ENCODE measurements at regions not wholly inside any gene's neighbourhood (a gene's known extent, or its start where the extent isn't known, plus 50 kb on each side); places are given as distances from the start of the nearest gene placed in this dataset.

GRCh38 chr15:96092186-96092585, 238.3 kb upstream of the NR2F2 start:
- no peak for DNase-seq

- no peak for DNase-seq
Measured at GRCh38 chr15:96093063-96093462, 237.4 kb upstream of the NR2F2 start.

GRCh38 chr15:96097661-96098060, 232.8 kb upstream of the NR2F2 start:
- no peak for DNase-seq

- DNase-seq, result no peak
Measured at GRCh38 chr15:96102631-96103030, 227.9 kb upstream of the NR2F2 start.

GRCh38 chr15:96106181-96106580, 224.3 kb upstream of the NR2F2 start:
- no peak for DNase-seq

GRCh38 chr15:96106628-96107027, 223.9 kb upstream of the NR2F2 start:
- DNase-seq, result no peak

GRCh38 chr15:96107916-96108315, 222.6 kb upstream of the NR2F2 start:
- no peak for DNase-seq

GRCh38 chr15:96108405-96108804, 222.1 kb upstream of the NR2F2 start:
- no peak for DNase-seq

GRCh38 chr15:96109820-96110219, 220.7 kb upstream of the NR2F2 start:
- DNase-seq, result no peak

GRCh38 chr15:96112018-96112417, 218.5 kb upstream of the NR2F2 start:
- no peak for DNase-seq

- no peak for DNase-seq
Measured at GRCh38 chr15:96115642-96116041, 214.9 kb upstream of the NR2F2 start.

- no peak for DNase-seq
Measured at GRCh38 chr15:96117270-96117669, 213.2 kb upstream of the NR2F2 start.

- DNase-seq, result no peak
Measured at GRCh38 chr15:96119734-96120133, 210.8 kb upstream of the NR2F2 start.

GRCh38 chr15:96121086-96121920, 209.2 kb upstream of the NR2F2 start:
- no peak for DNase-seq

GRCh38 chr15:96122077-96123027, 208.1 kb upstream of the NR2F2 start:
- DNase-seq, result no peak

GRCh38 chr15:96123028-96123400, 207.5 kb upstream of the NR2F2 start:
- DNase-seq, result no peak

GRCh38 chr15:96123630-96124187, 206.8 kb upstream of the NR2F2 start:
- DNase-seq, result no peak

GRCh38 chr15:96124436-96124835, 206.1 kb upstream of the NR2F2 start:
- DNase-seq, result no peak

GRCh38 chr15:96125721-96126415, 204.6 kb upstream of the NR2F2 start:
- no peak for DNase-seq

- DNase-seq, result no peak
Measured at GRCh38 chr15:96126859-96127258, 203.6 kb upstream of the NR2F2 start.

- DNase-seq, result no peak
Measured at GRCh38 chr15:96130734-96131133, 199.8 kb upstream of the NR2F2 start.

- no peak for DNase-seq
Measured at GRCh38 chr15:96132126-96132525, 198.4 kb upstream of the NR2F2 start.

Data from inflammatory macrophage treated with lipopolysaccharide for 4 hours (primary cell).